Lower lobe of right lung (tissue), 2 donors: ENCODE measurements at regions not wholly inside any gene's neighbourhood (a gene's known extent, or its start where the extent isn't known, plus 50 kb on each side); places are given as distances from the start of the nearest gene placed in this dataset.

Experiments
- ATAC-seq, 2 donors: fragments of 200-7000 bp; cut with Tn5 transposase; one replicate each; pipeline ENCODE4 v1.9.1; 2020 to 2022; ENCODE audit warnings: mild to moderate bottlenecking in 2 of 2, moderate library complexity in 2 of 2
- DNase-seq: peaks from one replicate; pipeline ENCODE4 v3.0.0-alpha.2; 2020
- H3K27ac ChIP-seq: fragments of 200-600 bp; one replicate; pipeline ENCODE4 v1.8.0; 2022
- H3K27me3 ChIP-seq: fragments of 200-600 bp; one replicate; pipeline ENCODE4 v1.8.0; 2022; ENCODE audit warnings: low read depth
- H3K36me3 ChIP-seq: fragments of 200-600 bp; one replicate; pipeline ENCODE4 v1.8.0; 2022; ENCODE audit warnings: mild to moderate bottlenecking
- H3K4me1 ChIP-seq: fragments of 200-600 bp; one replicate; pipeline ENCODE4 v1.8.0; 2022
- H3K4me3 ChIP-seq: fragments of 200-600 bp; one replicate; pipeline ENCODE4 v1.8.0; 2022; ENCODE audit warnings: mild to moderate bottlenecking
- H3K9me3 ChIP-seq: fragments of 200-600 bp; one replicate; pipeline ENCODE4 v1.8.0; 2022
- CTCF ChIP-seq: fragments of 200-600 bp; IDR thresholded peaks from one replicate; pipeline ENCODE4 v1.8.0; 2022; ENCODE audit warnings: antibody characterized with exemption, mild to moderate bottlenecking
- intact Hi-C: fragments of 100-400 bp; cut with DNase I; formaldehyde crosslinking; loops from one replicate; pipeline ENCODE4 v1.11.0; 2022
- donor health status: DM: no; HTN: yes; CAD: no; lungs with severe emphysema.

GRCh38 chr2:21267232-21267835 lies 143.6 kb downstream of the TDRD15 start:
- Histone ChIP-seq H3K27me3 (no peaks in the 10 kb centered on the region), H3K4me1 (no peaks in the 10 kb centered on the region), H3K9me3 (no peaks in the 10 kb centered on the region), H3K36me3 (no peaks in the 10 kb centered on the region), H3K27ac (no peak overlapping the region), H3K4me3 (no peak overlapping the region)
- no peak for TF ChIP-seq CTCF
- intact Hi-C loops = no loop called here
- DNase-seq = no peak
- no peak for ATAC-seq

GRCh38 chr2:21268197-21268877 lies 144.6 kb downstream of the TDRD15 start:
- no peak overlapping the region for H3K4me3 ChIP-seq
- H3K36me3 ChIP-seq = no peaks in the 10 kb centered on the region
- intact Hi-C loops = no loop called here
- DNase-seq (no peak), ATAC-seq (peak in 1 of 2 donors; percentile 20)
- H3K4me1 ChIP-seq = no peaks in the 10 kb centered on the region
- H3K27ac ChIP-seq = no peak overlapping the region
- H3K27me3 ChIP-seq = no peaks in the 10 kb centered on the region
- no peaks in the 10 kb centered on the region for H3K9me3 ChIP-seq
- TF ChIP-seq CTCF = no peak

- no peak for ATAC-seq
- intact Hi-C loops = no loop called here
These were observed 145.1 kb downstream of the TDRD15 start for GRCh38 chr2:21268878-21269224.

GRCh38 chr2:21269382-21269781 lies 145.6 kb downstream of the TDRD15 start:
- Histone ChIP-seq H3K27me3 (no peaks in the 10 kb centered on the region), H3K9me3 (no peaks in the 10 kb centered on the region), H3K27ac (no peak overlapping the region), H3K4me3 (no peak overlapping the region), H3K36me3 (no peaks in the 10 kb centered on the region), H3K4me1 (no peaks in the 10 kb centered on the region)
- intact Hi-C loops = no loop called here
- no peak for DNase-seq
- ATAC-seq = no peak
- no peak for TF ChIP-seq CTCF

More at GRCh38 chr2:21268878-21269224, 145.1 kb downstream of the TDRD15 start:
- H3K4me1 ChIP-seq = no peaks in the 10 kb centered on the region
- no peaks in the 10 kb centered on the region for H3K36me3 ChIP-seq
- H3K27ac ChIP-seq = no peak overlapping the region
- no peaks in the 10 kb centered on the region for H3K27me3 ChIP-seq
- H3K9me3 ChIP-seq = no peaks in the 10 kb centered on the region
- H3K4me3 ChIP-seq = no peak overlapping the region
- no peak for DNase-seq
- no peak for TF ChIP-seq CTCF

- H3K36me3 ChIP-seq = no peaks in the 10 kb centered on the region
- ATAC-seq (no peak), DNase-seq (no peak)
- no peaks in the 10 kb centered on the region for H3K9me3 ChIP-seq
- no peaks in the 10 kb centered on the region for H3K27me3 ChIP-seq
- intact Hi-C loops = no loop called here
- TF ChIP-seq CTCF = no peak
- no peaks in the 10 kb centered on the region for H3K4me1 ChIP-seq
- no peak overlapping the region for H3K27ac ChIP-seq
- H3K4me3 ChIP-seq = no peak overlapping the region
These were observed 146.3 kb downstream of the TDRD15 start for GRCh38 chr2:21270083-21270491.
